ENCODE measurements at regions not wholly inside any gene's neighbourhood (a gene's known extent, or its start where the extent isn't known, plus 50 kb on each side); places are given as distances from the start of the nearest gene placed in this dataset.
A peak's percentile ranks its signal among the peaks of the same experiment; 100 is the strongest.

DNA sequence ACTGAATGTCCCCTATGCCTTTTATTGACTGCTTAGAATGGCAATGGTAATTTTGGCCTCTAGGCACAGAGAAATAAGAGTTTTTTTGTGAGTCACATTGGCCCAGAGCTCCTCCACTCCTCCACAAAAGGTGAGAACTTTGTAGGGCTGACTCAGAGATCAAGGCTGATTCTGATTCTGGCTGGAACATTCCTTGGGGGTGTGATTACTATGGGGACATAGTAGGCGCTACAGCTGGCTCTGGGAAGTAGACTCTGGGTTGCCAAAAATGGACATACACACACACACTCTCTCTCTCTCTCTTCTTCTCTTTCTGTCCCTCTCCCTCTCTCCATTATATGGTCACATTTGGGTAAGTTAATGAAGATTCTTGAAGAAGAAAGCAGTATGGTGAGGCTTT is 174.6 kb upstream of the DDHD1 start:
- H3K4me2 ChIP-seq (ENCODE audit: low read length) = no peak overlapping the region
- TF ChIP-seq, protein P1, sequence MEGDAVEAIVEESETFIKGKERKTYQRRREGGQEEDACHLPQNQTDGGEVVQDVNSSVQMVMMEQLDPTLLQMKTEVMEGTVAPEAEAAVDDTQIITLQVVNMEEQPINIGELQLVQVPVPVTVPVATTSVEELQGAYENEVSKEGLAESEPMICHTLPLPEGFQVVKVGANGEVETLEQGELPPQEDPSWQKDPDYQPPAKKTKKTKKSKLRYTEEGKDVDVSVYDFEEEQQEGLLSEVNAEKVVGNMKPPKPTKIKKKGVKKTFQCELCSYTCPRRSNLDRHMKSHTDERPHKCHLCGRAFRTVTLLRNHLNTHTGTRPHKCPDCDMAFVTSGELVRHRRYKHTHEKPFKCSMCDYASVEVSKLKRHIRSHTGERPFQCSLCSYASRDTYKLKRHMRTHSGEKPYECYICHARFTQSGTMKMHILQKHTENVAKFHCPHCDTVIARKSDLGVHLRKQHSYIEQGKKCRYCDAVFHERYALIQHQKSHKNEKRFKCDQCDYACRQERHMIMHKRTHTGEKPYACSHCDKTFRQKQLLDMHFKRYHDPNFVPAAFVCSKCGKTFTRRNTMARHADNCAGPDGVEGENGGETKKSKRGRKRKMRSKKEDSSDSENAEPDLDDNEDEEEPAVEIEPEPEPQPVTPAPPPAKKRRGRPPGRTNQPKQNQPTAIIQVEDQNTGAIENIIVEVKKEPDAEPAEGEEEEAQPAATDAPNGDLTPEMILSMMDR (IDR thresholded peaks at IDR 0.05; ENCODE audit: low read length) = no peak
- TF ChIP-seq EZH2 (IDR thresholded peaks at IDR 0.05; ENCODE audit: borderline replicate concordance, low read length) = no peak

DNA sequence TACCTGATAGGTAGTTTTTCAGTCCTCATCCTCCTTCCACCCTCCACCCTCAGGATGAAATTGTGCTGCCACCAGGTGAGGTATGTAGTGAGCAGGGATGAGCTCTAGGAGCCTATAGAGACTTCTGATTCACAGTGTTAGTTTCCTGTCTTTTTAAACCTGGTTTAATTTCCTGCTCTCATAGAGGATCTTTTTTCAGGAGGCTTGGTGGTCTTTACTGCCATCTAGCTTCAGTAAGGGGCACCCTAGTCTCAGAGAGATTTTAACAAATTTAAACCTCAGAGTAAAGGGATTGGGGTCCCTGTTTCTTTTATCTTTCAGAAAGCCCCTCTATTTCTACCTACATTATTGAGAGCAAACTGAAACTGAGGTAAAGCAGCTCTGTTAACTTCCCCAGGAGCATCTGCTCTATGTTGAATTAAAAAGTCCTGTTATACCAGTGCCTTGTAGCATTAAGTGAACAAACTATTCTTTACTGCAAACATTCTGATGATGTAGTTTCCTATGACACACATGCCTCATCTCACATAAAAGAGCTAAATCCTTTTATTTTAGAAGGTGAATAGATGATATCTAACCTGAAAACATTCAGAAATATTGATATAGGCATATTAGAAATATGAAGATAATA is 172.2 kb upstream of the DDHD1 start:
- no peaks in the 10 kb centered on the region for H3K79me2 ChIP-seq (ENCODE audit: insufficient read depth, low read length)
- H3K4me1 ChIP-seq (ENCODE audit: insufficient read depth, low read length, severe bottlenecking) = no peaks in the 10 kb centered on the region
- H3K27me3 ChIP-seq (ENCODE audit: insufficient read depth, low read length) = no peaks in the 10 kb centered on the region
- no peaks in the 10 kb centered on the region for H3K9me2 ChIP-seq (ENCODE audit: low read depth, low read length)
- no peaks in the 10 kb centered on the region for H3K36me3 ChIP-seq (ENCODE audit: insufficient read depth, low read length)
- no peaks in the 10 kb centered on the region for H4K20me1 ChIP-seq (ENCODE audit: insufficient read depth, low read length)
- no peak overlapping the region for H3K9ac ChIP-seq (ENCODE audit: low read length)
- H3K4me3 ChIP-seq (ENCODE audit: low read depth, low read length, poor library complexity, severe bottlenecking) = no peak overlapping the region
- H3K4me2 ChIP-seq (ENCODE audit: low read length) = no peak overlapping the region
- TF ChIP-seq EZH2 (IDR thresholded peaks at IDR 0.05; ENCODE audit: borderline replicate concordance, low read length) = no peak
- TF ChIP-seq, protein P1 (IDR thresholded peaks at IDR 0.05; ENCODE audit: low read length) = peak; percentile 60
- H3K27ac ChIP-seq (ENCODE audit: low read depth, low read length, poor library complexity, severe bottlenecking) = no peak overlapping the region
- no peaks in the 10 kb centered on the region for H3F3A ChIP-seq (ENCODE audit: insufficient read depth, low read length)
- no peak overlapping the region for H2AFZ ChIP-seq (ENCODE audit: low read length)
- no peaks in the 10 kb centered on the region for H3K9me3 ChIP-seq (ENCODE audit: low read length)

More for the DNA sequence above, 174.6 kb upstream of the DDHD1 start:
- Histone ChIP-seq H3K9ac (ENCODE audit: low read length) (no peak overlapping the region), H3K4me3 (ENCODE audit: low read depth, low read length, poor library complexity, severe bottlenecking) (no peak overlapping the region), H3K79me2 (ENCODE audit: insufficient read depth, low read length) (no peaks in the 10 kb centered on the region), H3K36me3 (ENCODE audit: insufficient read depth, low read length) (no peaks in the 10 kb centered on the region), H3K9me3 (ENCODE audit: low read length) (no peaks in the 10 kb centered on the region), H3K27ac (ENCODE audit: low read depth, low read length, poor library complexity, severe bottlenecking) (no peak overlapping the region), H2AFZ (ENCODE audit: low read length) (no peak overlapping the region), H4K20me1 (ENCODE audit: insufficient read depth, low read length) (no peaks in the 10 kb centered on the region), H3F3A (ENCODE audit: insufficient read depth, low read length) (no peaks in the 10 kb centered on the region), H3K9me2 (ENCODE audit: low read depth, low read length) (no peaks in the 10 kb centered on the region), H3K4me1 (ENCODE audit: insufficient read depth, low read length, severe bottlenecking) (no peaks in the 10 kb centered on the region), H3K27me3 (ENCODE audit: insufficient read depth, low read length) (no peaks in the 10 kb centered on the region)

DNA sequence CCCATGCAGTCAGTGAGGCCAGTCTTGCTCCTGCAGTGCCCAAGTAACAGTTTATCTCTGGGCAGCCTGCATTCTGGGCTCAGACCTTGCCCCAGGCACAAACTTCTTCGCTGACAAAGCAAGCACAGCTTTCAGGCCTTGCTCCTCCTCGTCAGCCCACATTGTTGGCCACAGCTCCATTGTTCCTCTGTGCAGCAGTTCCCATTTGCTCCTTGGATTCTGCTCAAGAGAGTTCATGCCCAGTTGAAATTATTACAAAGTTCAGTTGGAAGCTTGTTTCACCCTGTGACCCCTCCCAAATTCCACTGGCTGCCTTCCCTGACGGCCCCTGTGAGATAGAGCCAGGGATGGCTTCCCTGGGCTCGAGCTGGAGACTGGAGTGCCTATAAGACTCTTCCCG is 163.4 kb upstream of the DDHD1 start:
- H4K20me1 ChIP-seq (ENCODE audit: insufficient read depth, low read length) = no peaks in the 10 kb centered on the region
- TF ChIP-seq, protein P1 (IDR thresholded peaks at IDR 0.05; ENCODE audit: low read length) = no peak
- no peak for TF ChIP-seq EZH2 (IDR thresholded peaks at IDR 0.05; ENCODE audit: borderline replicate concordance, low read length)
- H3K36me3 ChIP-seq (ENCODE audit: insufficient read depth, low read length) = no peaks in the 10 kb centered on the region
- H3K9me3 ChIP-seq (ENCODE audit: low read length) = no peaks in the 10 kb centered on the region
- H3K9ac ChIP-seq (ENCODE audit: low read length) = no peak overlapping the region
- H3K27me3 ChIP-seq (ENCODE audit: insufficient read depth, low read length) = no peaks in the 10 kb centered on the region
- no peaks in the 10 kb centered on the region for H3F3A ChIP-seq (ENCODE audit: insufficient read depth, low read length)
- H3K4me1 ChIP-seq (ENCODE audit: insufficient read depth, low read length, severe bottlenecking) = no peaks in the 10 kb centered on the region
- no peak overlapping the region for H3K4me2 ChIP-seq (ENCODE audit: low read length)
- no peak overlapping the region for H3K4me3 ChIP-seq (ENCODE audit: low read depth, low read length, poor library complexity, severe bottlenecking)
- no peaks in the 10 kb centered on the region for H3K9me2 ChIP-seq (ENCODE audit: low read depth, low read length)
- no peaks in the 10 kb centered on the region for H3K79me2 ChIP-seq (ENCODE audit: insufficient read depth, low read length)
- no peak overlapping the region for H3K27ac ChIP-seq (ENCODE audit: low read depth, low read length, poor library complexity, severe bottlenecking)
- no peak overlapping the region for H2AFZ ChIP-seq (ENCODE audit: low read length)
